ENCODE measurements at regions not wholly inside any gene's neighbourhood (a gene's known extent, or its start where the extent isn't known, plus 50 kb on each side); places are given as distances from the start of the nearest gene placed in this dataset.

DNA sequence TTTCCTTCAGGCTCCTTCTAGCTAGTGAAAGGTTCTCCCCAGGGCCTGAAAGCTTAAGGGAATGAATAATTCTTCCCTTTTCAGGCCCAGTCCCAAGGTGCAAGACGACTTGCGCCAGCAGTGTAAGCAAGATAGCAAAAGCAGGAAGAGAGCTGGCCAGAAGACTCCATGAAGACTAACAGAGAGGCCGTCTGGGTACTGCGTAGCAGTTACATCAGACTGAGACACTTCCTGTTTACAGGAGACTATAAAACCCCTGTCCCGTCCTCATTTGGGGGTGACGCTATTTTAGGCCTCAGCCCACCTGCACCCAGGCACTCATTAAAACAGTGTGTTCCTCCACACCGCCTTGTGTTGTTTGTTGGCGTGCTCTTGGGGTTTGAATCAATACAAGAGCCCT lies 90.7 kb upstream of the MOCS2 start:
- H2AFZ ChIP-seq, result no peak overlapping the region
- H3K36me3 ChIP-seq (ENCODE audit: low read depth), result no peaks in the 10 kb centered on the region
- in situ Hi-C loops (cut with MboI), result no loop called here
- H3K4me2 ChIP-seq (ENCODE audit: unreplicated experiment), result no peak overlapping the region
- no peaks in the 10 kb centered on the region for H4K20me1 ChIP-seq (ENCODE audit: insufficient read depth)
- H3K27ac ChIP-seq, result no peak overlapping the region
- H3K9me3 ChIP-seq (ENCODE audit: low read depth), result no peaks in the 10 kb centered on the region
- H3K9ac ChIP-seq, result no peak overlapping the region
- 89 to 95% methylated on average over 8 of the region's 8 CpGs for whole genome bisulfite sequencing, 2 experiments (ENCODE audit: low coverage in 1 of 2, low lambda C conversion rate in 2 of 2, missing lambda C conversion rate in 2 of 2)
- H3K4me1 ChIP-seq (ENCODE audit: insufficient read depth), result no peaks in the 10 kb centered on the region
- TF ChIP-seq EZH2phosphoT487 (IDR thresholded peaks at IDR 0.05; ENCODE audit: insufficient read depth, low read depth) (no peak), EZH2 (IDR thresholded peaks at IDR 0.05; ENCODE audit: insufficient read depth, poor library complexity, severe bottlenecking) (no peak)
- no peak overlapping the region for H3K4me3 ChIP-seq
- no peaks in the 10 kb centered on the region for H3K79me2 ChIP-seq (ENCODE audit: insufficient read depth)
- H3K27me3 ChIP-seq (replicated peaks; ENCODE audit: insufficient read depth), result no peaks in the 10 kb centered on the region
- DNase-seq, result no peak
- H3K9me2 ChIP-seq (ENCODE audit: insufficient read depth), result no peaks in the 10 kb centered on the region
- H3F3A ChIP-seq (ENCODE audit: insufficient read depth), result no peaks in the 10 kb centered on the region

DNA sequence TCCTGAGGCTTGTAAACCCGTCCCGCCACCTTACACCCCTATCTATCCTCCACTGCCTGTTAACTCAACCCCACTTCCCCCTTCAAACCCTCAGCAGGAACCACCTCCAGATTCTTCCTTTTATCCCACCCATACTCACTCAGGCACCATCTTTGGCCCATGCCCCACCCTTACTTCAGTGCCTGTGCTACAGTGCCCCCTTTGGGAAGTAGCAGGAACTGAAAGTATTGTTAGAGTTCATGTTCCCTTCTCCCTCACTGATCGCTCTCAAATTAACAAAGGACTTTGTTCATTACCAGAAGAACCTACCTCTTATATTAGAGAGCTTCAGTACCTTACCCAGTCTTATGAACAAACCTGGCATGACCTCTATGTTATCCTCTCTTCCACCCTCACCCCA lies 92.2 kb upstream of the MOCS2 start:
- in situ Hi-C loops (cut with MboI), result no loop called here

DNA sequence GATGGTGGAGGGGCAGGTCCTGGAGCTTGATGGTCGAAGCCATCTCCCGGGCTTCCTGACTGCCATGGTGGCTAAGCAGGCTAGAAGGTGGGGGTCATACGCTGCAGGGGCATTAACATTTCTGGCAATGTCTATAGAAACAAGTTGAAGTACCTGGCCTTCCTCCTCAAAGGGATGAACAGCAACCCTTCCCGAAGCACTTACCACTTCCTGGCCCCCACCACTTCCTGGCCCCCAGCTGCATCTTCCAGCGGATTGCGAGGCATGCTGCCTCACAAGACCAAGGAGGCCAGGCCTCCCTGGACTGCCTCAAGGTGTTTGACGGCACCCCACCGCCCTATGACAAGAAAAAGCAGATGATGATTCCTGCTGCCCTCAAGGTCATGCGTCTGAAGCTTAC lies 97.0 kb upstream of the MOCS2 start:
- TF ChIP-seq EZH2 (IDR thresholded peaks at IDR 0.05; ENCODE audit: insufficient read depth, poor library complexity, severe bottlenecking), result no peak
- no peak for TF ChIP-seq EZH2phosphoT487 (IDR thresholded peaks at IDR 0.05; ENCODE audit: insufficient read depth, low read depth)
- H3K9ac ChIP-seq, result no peak overlapping the region
- H3F3A ChIP-seq (ENCODE audit: insufficient read depth), result no peaks in the 10 kb centered on the region
- no peaks in the 10 kb centered on the region for H3K4me1 ChIP-seq (ENCODE audit: insufficient read depth)
- DNase-seq, result no peak
- in situ Hi-C loops (cut with MboI), result no loop called here
- no peak overlapping the region for H3K4me3 ChIP-seq
- H3K27ac ChIP-seq, result no peak overlapping the region
- no peaks in the 10 kb centered on the region for H3K9me3 ChIP-seq (ENCODE audit: low read depth)
- H3K27me3 ChIP-seq (replicated peaks; ENCODE audit: insufficient read depth), result no peaks in the 10 kb centered on the region
- no peaks in the 10 kb centered on the region for H3K36me3 ChIP-seq (ENCODE audit: low read depth)
- no peaks in the 10 kb centered on the region for H4K20me1 ChIP-seq (ENCODE audit: insufficient read depth)
- H3K9me2 ChIP-seq (ENCODE audit: insufficient read depth), result no peaks in the 10 kb centered on the region
- H3K79me2 ChIP-seq (ENCODE audit: insufficient read depth), result no peaks in the 10 kb centered on the region
- H2AFZ ChIP-seq, result no peak overlapping the region
- whole genome bisulfite sequencing, 2 experiments (ENCODE audit: low coverage in 1 of 2, low lambda C conversion rate in 2 of 2, missing lambda C conversion rate in 2 of 2), result 91 to 92% methylated on average over 9 of the region's 9 CpGs
- no peak overlapping the region for H3K4me2 ChIP-seq (ENCODE audit: unreplicated experiment)

More for the DNA sequence above, 92.2 kb upstream of the MOCS2 start:
- Histone ChIP-seq H3F3A (ENCODE audit: insufficient read depth) (no peaks in the 10 kb centered on the region), H2AFZ (no peak overlapping the region), H3K4me1 (ENCODE audit: insufficient read depth) (no peaks in the 10 kb centered on the region), H3K36me3 (ENCODE audit: low read depth) (no peaks in the 10 kb centered on the region), H3K9me2 (ENCODE audit: insufficient read depth) (no peaks in the 10 kb centered on the region), H3K4me2 (ENCODE audit: unreplicated experiment) (no peak overlapping the region), H3K9ac (no peak overlapping the region), H3K79me2 (ENCODE audit: insufficient read depth) (no peaks in the 10 kb centered on the region), H3K27me3 (replicated peaks; ENCODE audit: insufficient read depth) (no peaks in the 10 kb centered on the region), H4K20me1 (ENCODE audit: insufficient read depth) (no peaks in the 10 kb centered on the region), H3K9me3 (ENCODE audit: low read depth) (no peaks in the 10 kb centered on the region), H3K4me3 (no peak overlapping the region), H3K27ac (no peak overlapping the region)
- TF ChIP-seq EZH2 (IDR thresholded peaks at IDR 0.05; ENCODE audit: insufficient read depth, poor library complexity, severe bottlenecking) (no peak), EZH2phosphoT487 (IDR thresholded peaks at IDR 0.05; ENCODE audit: insufficient read depth, low read depth) (no peak)
- 96 to 98% methylated on average over 3 of the region's 3 CpGs for WGBS, 2 experiments (ENCODE audit: low coverage in 1 of 2, low lambda C conversion rate in 2 of 2, missing lambda C conversion rate in 2 of 2)
- DNase-seq, result no peak

- no peaks in the 10 kb centered on the region for H3K9me3 ChIP-seq (ENCODE audit: low read depth)
- TF ChIP-seq EZH2 (IDR thresholded peaks at IDR 0.05; ENCODE audit: insufficient read depth, poor library complexity, severe bottlenecking) (no peak), EZH2phosphoT487 (IDR thresholded peaks at IDR 0.05; ENCODE audit: insufficient read depth, low read depth) (no peak)
- no peak overlapping the region for H3K4me3 ChIP-seq
- H3K27me3 ChIP-seq (replicated peaks; ENCODE audit: insufficient read depth), result no peaks in the 10 kb centered on the region
- no peak overlapping the region for H3K4me2 ChIP-seq (ENCODE audit: unreplicated experiment)
- no peak overlapping the region for H3K9ac ChIP-seq
- in situ Hi-C loops (cut with MboI), result no loop called here
- H3K4me1 ChIP-seq (ENCODE audit: insufficient read depth), result no peaks in the 10 kb centered on the region
- H3K79me2 ChIP-seq (ENCODE audit: insufficient read depth), result no peaks in the 10 kb centered on the region
- no peaks in the 10 kb centered on the region for H3F3A ChIP-seq (ENCODE audit: insufficient read depth)
- H3K36me3 ChIP-seq (ENCODE audit: low read depth), result no peaks in the 10 kb centered on the region
- H2AFZ ChIP-seq, result no peak overlapping the region
- DNase-seq, result peak; percentile 71
- no peaks in the 10 kb centered on the region for H4K20me1 ChIP-seq (ENCODE audit: insufficient read depth)
- no peaks in the 10 kb centered on the region for H3K9me2 ChIP-seq (ENCODE audit: insufficient read depth)
- no peak overlapping the region for H3K27ac ChIP-seq
- WGBS, 2 experiments (ENCODE audit: low coverage in 1 of 2, low lambda C conversion rate in 2 of 2, missing lambda C conversion rate in 2 of 2), result 79 to 84% methylated on average over 3 of the region's 3 CpGs
Observed at GRCh38 chr5:53211799-53212198, 102.2 kb upstream of the MOCS2 start.

DNA sequence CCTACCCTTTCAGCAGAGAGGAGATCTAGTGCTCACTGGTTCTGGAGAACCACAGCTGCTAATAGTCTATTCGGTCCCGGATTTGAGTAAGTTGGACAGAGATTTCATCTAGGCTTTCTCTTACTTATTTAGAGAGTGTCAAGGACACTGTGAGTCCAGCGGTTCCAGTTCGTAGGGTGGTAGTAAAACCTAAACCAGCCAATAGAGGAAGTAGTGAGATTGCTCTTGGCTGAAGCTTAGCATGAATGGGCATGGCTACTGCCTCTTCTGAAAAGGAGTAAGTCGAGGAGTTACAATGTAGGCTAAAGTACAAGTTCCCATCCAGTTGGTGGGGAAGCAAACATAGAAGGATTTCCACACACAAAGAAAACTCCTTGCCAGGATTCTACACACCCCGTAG lies 109.6 kb upstream of the MOCS2 start:
- H3K27me3 ChIP-seq (replicated peaks; ENCODE audit: insufficient read depth), result no peaks in the 10 kb centered on the region
- H3K79me2 ChIP-seq (ENCODE audit: insufficient read depth), result no peaks in the 10 kb centered on the region
- H3K4me3 ChIP-seq, result no peak overlapping the region
- in situ Hi-C loops (cut with MboI), result no loop called here
- no peaks in the 10 kb centered on the region for H3F3A ChIP-seq (ENCODE audit: insufficient read depth)
- no peak overlapping the region for H2AFZ ChIP-seq
- no peaks in the 10 kb centered on the region for H3K9me2 ChIP-seq (ENCODE audit: insufficient read depth)
- H3K9me3 ChIP-seq (ENCODE audit: low read depth), result no peaks in the 10 kb centered on the region
- H3K4me1 ChIP-seq (ENCODE audit: insufficient read depth), result no peaks in the 10 kb centered on the region
- H3K27ac ChIP-seq, result no peak overlapping the region
- no peak overlapping the region for H3K9ac ChIP-seq
- WGBS, 2 experiments (ENCODE audit: low coverage in 1 of 2, low lambda C conversion rate in 2 of 2, missing lambda C conversion rate in 2 of 2), result 81 to 83% methylated on average over 6 of the region's 6 CpGs
- H3K36me3 ChIP-seq (ENCODE audit: low read depth), result no peaks in the 10 kb centered on the region
- no peaks in the 10 kb centered on the region for H4K20me1 ChIP-seq (ENCODE audit: insufficient read depth)
- TF ChIP-seq EZH2phosphoT487 (IDR thresholded peaks at IDR 0.05; ENCODE audit: insufficient read depth, low read depth) (no peak), EZH2 (IDR thresholded peaks at IDR 0.05; ENCODE audit: insufficient read depth, poor library complexity, severe bottlenecking) (no peak)
- H3K4me2 ChIP-seq (ENCODE audit: unreplicated experiment), result no peak overlapping the region
- no peak for DNase-seq

Measured in GM23248 (cell line).